GM23248 (cell line): ENCODE measurements at regions not wholly inside any gene's neighbourhood (a gene's known extent, or its start where the extent isn't known, plus 50 kb on each side); places are given as distances from the start of the nearest gene placed in this dataset.

Experiments
- EZH2 ChIP-seq: fragments of 200-600 bp; sonication (generic); IDR thresholded peaks from 2 replicates; pipeline ENCODE4 v1.6.1; 2018; ENCODE audit warnings: antibody characterized with exemption, mild to moderate bottlenecking; ENCODE audit not compliant: insufficient read depth, poor library complexity, severe bottlenecking
- EZH2phosphoT487 ChIP-seq: fragments of 200-600 bp; sonication (generic); IDR thresholded peaks from 2 replicates; pipeline ENCODE4 v1.6.1; 2018; ENCODE audit warnings: antibody characterized with exemption, moderate library complexity, mild to moderate bottlenecking, low read depth; ENCODE audit not compliant: insufficient read depth

DNA sequence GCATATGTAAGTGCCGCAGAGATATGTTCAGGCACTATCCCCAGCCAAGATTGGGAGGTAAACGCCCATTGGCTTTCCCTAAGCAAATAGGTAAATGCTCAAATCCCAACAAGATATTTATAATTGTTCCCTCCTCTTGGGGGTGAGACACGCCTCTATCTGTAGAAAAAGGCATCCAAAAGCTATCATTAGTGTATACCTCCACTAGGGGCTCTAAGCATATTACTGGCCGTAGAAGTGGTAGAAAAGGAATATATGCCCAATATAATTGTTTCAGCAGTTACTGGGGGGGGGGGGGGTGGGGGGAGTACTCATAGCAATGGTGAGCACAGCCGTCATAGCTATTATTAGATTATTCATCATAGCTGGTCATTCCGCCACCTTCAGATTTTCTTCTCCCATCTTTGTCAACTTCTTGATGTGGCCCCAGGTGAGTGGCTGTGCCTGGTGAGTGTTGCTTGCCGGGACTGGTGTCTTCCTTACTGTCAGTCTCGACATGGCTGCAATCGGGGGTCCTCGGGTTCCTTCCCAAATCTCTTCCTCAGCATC lies 53.3 kb upstream of the WDR1 start:
- TF ChIP-seq EZH2 = no peak
- no peak for TF ChIP-seq EZH2phosphoT487
